C4-2B (cell line): ENCODE measurements at regions not wholly inside any gene's neighbourhood (a gene's known extent, or its start where the extent isn't known, plus 50 kb on each side); places are given as distances from the start of the nearest gene placed in this dataset.

Source experiments
- CTCF ChIP-seq: fragments of 450-650 bp; conservative IDR thresholded peaks from 2 replicates; pipeline ENCODE4 v1.5.1; 2017; ENCODE audit warnings: mild to moderate bottlenecking
- ZFX ChIP-seq: fragments of 450-650 bp; IDR thresholded peaks from 2 replicates; pipeline ENCODE4 v1.6.1; 2017

DNA sequence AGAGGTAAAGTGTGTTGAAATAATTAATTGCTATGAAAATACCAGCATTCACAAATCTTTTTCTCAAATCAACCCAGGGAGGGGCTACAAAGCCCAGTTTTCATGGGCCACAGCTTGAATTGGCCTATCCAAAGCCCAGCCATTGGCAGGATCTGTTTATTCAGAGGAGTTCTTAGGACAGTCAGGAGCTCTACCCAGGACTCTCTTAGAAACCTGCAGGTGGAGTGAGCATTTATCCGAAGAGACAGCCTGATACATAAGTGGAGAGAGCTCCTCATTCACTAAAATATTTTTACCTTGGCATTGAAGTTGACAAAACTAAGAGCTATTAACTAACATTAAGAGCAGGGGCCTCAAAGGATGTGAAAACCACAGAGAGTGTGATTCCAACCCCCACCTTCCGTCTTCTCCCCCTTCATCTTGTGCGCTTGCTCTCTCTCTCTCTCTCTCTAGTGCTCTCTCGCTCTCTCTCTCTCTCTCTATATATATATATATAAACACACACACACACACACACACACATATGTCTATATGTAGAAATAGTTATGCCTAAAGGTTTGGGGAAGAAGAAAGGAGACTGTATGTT, 315.5 kb downstream of the SNAPC1 start:
- no peak for TF ChIP-seq CTCF
- TF ChIP-seq ZFX: no peak
